ENCODE measurements at regions not wholly inside any gene's neighbourhood (a gene's known extent, or its start where the extent isn't known, plus 50 kb on each side); places are given as distances from the start of the nearest gene placed in this dataset.
"Not testable (repeated sequence)": the region's sequence is repeated elsewhere in the genome, so short reads cannot be mapped to it uniquely, and the experiment has no call there.

- TF ChIP-seq CTCF, POLR2A (IDR thresholded peaks at IDR 0.05): not testable (repeated sequence)
These were observed 160.8 kb downstream of the LAT start for GRCh38 chr16:29145486-29146225.

Measured in esophagus squamous epithelium (tissue), 4 donors.